SK-N-SH treated with all-trans-retinoic acid at 6 μM for 48 hours (cell line): ENCODE measurements at regions not wholly inside any gene's neighbourhood (a gene's known extent, or its start where the extent isn't known, plus 50 kb on each side); places are given as distances from the start of the nearest gene placed in this dataset.

Source experiments
- ARNTL ChIP-seq: fragments of 450-650 bp; formaldehyde crosslinking; IDR thresholded peaks from 2 replicates; pipeline ENCODE4 v1.5.0; 2020; ENCODE audit warnings: low read depth, mild to moderate bottlenecking, moderate library complexity, borderline replicate concordance
- CSDC2 ChIP-seq: fragments of 250-450 bp; sonication (Bioruptor Pico); IDR thresholded peaks from 2 replicates; pipeline ENCODE4 v1.5.0; 2020; ENCODE audit warnings: mild to moderate bottlenecking, moderate library complexity
- ISL1 ChIP-seq: fragments of 250-450 bp; sonication (Bioruptor Pico); IDR thresholded peaks from 2 replicates; pipeline ENCODE4 v2.1.2; 2022; ENCODE audit warnings: mild to moderate bottlenecking, moderate library complexity
- PATZ1 ChIP-seq: fragments of 250-450 bp; sonication (Bioruptor Pico); IDR thresholded peaks from 2 replicates; pipeline ENCODE4 v1.8.0; 2020; ENCODE audit warnings: mild to moderate bottlenecking, moderate library complexity, borderline replicate concordance
- RARB ChIP-seq: fragments of 250-450 bp; sonication (Bioruptor Pico); IDR thresholded peaks from 2 replicates; pipeline ENCODE4 v1.8.0; 2021; ENCODE audit warnings: mild to moderate bottlenecking, moderate library complexity
- TSHZ2 ChIP-seq: fragments of 250-450 bp; sonication (Bioruptor Pico); IDR thresholded peaks from 2 replicates; pipeline ENCODE4 v1.5.0; 2020; ENCODE audit warnings: mild to moderate bottlenecking, moderate library complexity
- ZFP3 ChIP-seq: fragments of 250-450 bp; sonication (Bioruptor Pico); IDR thresholded peaks from 2 replicates; pipeline ENCODE4 v1.5.0; 2020; ENCODE audit warnings: mild to moderate bottlenecking, moderate library complexity
- ZFP30 ChIP-seq: fragments of 450-650 bp; formaldehyde crosslinking; IDR thresholded peaks from 2 replicates; pipeline ENCODE4 v1.5.0; 2022; ENCODE audit warnings: mild to moderate bottlenecking, moderate library complexity
- ZNF8 ChIP-seq: fragments of 450-650 bp; formaldehyde crosslinking; IDR thresholded peaks from 2 replicates; pipeline ENCODE4 v1.5.0; 2020; ENCODE audit warnings: mild to moderate bottlenecking, moderate library complexity

GRCh38 chr9:36749461-36749860, 176.8 kb downstream of the MELK start:
- TF ChIP-seq ARNTL (CRISPR knock-in tag) (no peak), ZNF8 (CRISPR knock-in tag) (no peak), CSDC2 (CRISPR knock-in tag) (no peak), PATZ1 (CRISPR knock-in tag) (no peak), ZFP30 (CRISPR knock-in tag) (no peak), ZFP3 (CRISPR knock-in tag) (no peak), RARB (no peak), ISL1 (CRISPR knock-in tag) (no peak), TSHZ2 (no peak)
